ENCODE measurements at regions not wholly inside any gene's neighbourhood (a gene's known extent, or its start where the extent isn't known, plus 50 kb on each side); places are given as distances from the start of the nearest gene placed in this dataset.

GRCh38 chr21:24188506-24188905 is 1418.8 kb downstream of the MRPL39 start:
- TF ChIP-seq POLR2AphosphoS5 (IDR thresholded peaks at IDR 0.05; ENCODE audit: borderline replicate concordance, low read depth, low read length) (no peak), FOXP2 (optimal IDR thresholded peaks at IDR 0.05; ENCODE audit: control extremely low read depth, extremely low read length, insufficient read depth) (no peak), EZH2 (IDR thresholded peaks at IDR 0.05) (no peak)

All from SK-N-MC (cell line).